SK-N-SH (cell line): ENCODE measurements at regions not wholly inside any gene's neighbourhood (a gene's known extent, or its start where the extent isn't known, plus 50 kb on each side); places are given as distances from the start of the nearest gene placed in this dataset.

ENCODE experiments used
- CTCF ChIA-PET: fragments of 300-600, 350-600 bp; formaldehyde crosslinking; extraction: SDS; loops from one replicate; lab custom pipeline; 2021; lab: Yijun Ruan, JAX
- POLR2A ChIA-PET: fragments of 350-600 bp; sonication (Branson Sonifier 250); formaldehyde crosslinking; extraction: SDS; loops from one replicate; lab custom pipeline; 2020; ENCODE audit warnings: antibody characterized with exemption, inconsistent platforms; lab: Yijun Ruan, JAX
- DNase-seq: peaks from one replicate; pipeline ENCODE4 v3.0.0; 2012
- H2AFZ ChIP-seq: fragments of 200-600 bp; sonication (generic); 2 replicates; pipeline ENCODE4 v1.8.1; 2016; ENCODE audit warnings: antibody characterized with exemption, mild to moderate bottlenecking, low read depth
- H3F3A ChIP-seq: fragments of 200-600 bp; sonication (generic); replicated peaks from 2 replicates; pipeline ENCODE3; 2016; ENCODE audit warnings: antibody characterized with exemption, mild to moderate bottlenecking; ENCODE audit not compliant: insufficient read depth
- H3K27ac ChIP-seq, 2 experiments: fragments of 200-500 bp in 1 of 2; fragments of 200-600 bp in 1 of 2; sonication (Bioruptor generic) in 1 of 2; sonication (generic), shearing (Covaris generic) in 1 of 2; 2 replicates each; pipeline versions ENCODE4 v1.5.1 to v1.6.1; 2014 to 2016; ENCODE audit warnings: low read depth in 2 of 2, inconsistent platforms in 1 of 2, low read length in 1 of 2, mild to moderate bottlenecking in 1 of 2, mixed read lengths in 1 of 2
- H3K27me3 ChIP-seq: fragments of 200-600 bp; sonication (generic), shearing (Covaris generic); 2 replicates; pipeline ENCODE4 v1.6.1; 2016; ENCODE audit warnings: mixed run types; ENCODE audit not compliant: insufficient read depth
- H3K36me3 ChIP-seq, 2 experiments: fragments of 200-500 bp in 1 of 2; fragments of 200-600 bp in 1 of 2; sonication (Bioruptor generic) in 1 of 2; sonication (generic) in 1 of 2; replicated peaks in 1 of 2; 2 replicates each; pipeline versions ENCODE3 to v1.5.1; 2014 to 2016; ENCODE audit warnings: low read length in 1 of 2, mild to moderate bottlenecking in 1 of 2; ENCODE audit not compliant: insufficient read depth in 2 of 2, control insufficient read depth in 1 of 2
- H3K4me1 ChIP-seq, 2 experiments: fragments of 200-500 bp in 1 of 2; fragments of 200-600 bp in 1 of 2; sonication (Bioruptor generic) in 1 of 2; sonication (generic), shearing (Covaris generic) in 1 of 2; 2 replicates each; pipeline versions ENCODE4 v1.5.1 to v1.6.1; 2014 to 2016; ENCODE audit warnings: low read depth in 1 of 2, low read length in 1 of 2, mixed run types in 1 of 2; ENCODE audit not compliant: insufficient read depth in 2 of 2, control insufficient read depth in 1 of 2
- H3K4me2 ChIP-seq: fragments of 200-600 bp; sonication (generic), shearing (Covaris generic); 2 replicates; pipeline ENCODE4 v1.6.1; 2017; ENCODE audit warnings: mixed run types
- H3K4me3 ChIP-seq, 2 experiments: fragments of 200-500 bp in 1 of 2; fragments of 200-600 bp in 1 of 2; sonication (Bioruptor generic) in 1 of 2; sonication (generic), shearing (Covaris generic) in 1 of 2; 2 replicates each; pipeline versions ENCODE4 v1.5.1 to v1.8.1; 2014 to 2016; ENCODE audit warnings: low read depth in 2 of 2, inconsistent platforms in 1 of 2, low read length in 1 of 2, mild to moderate bottlenecking in 1 of 2, mixed read lengths in 1 of 2, moderate library complexity in 1 of 2
- H3K79me2 ChIP-seq: fragments of 200-600 bp; sonication (generic); 2 replicates; pipeline ENCODE4 v1.8.1; 2017; ENCODE audit warnings: mild to moderate bottlenecking; ENCODE audit not compliant: insufficient read depth
- H3K9ac ChIP-seq: fragments of 200-600 bp; sonication (generic); 2 replicates; pipeline ENCODE4 v1.6.1; 2017; ENCODE audit warnings: mixed run types
- H3K9me2 ChIP-seq: fragments of 200-600 bp; sonication (generic); 2 replicates; pipeline ENCODE4 v1.6.1; 2017; ENCODE audit warnings: mixed run types
- H3K9me3 ChIP-seq: fragments of 200-600 bp; sonication (generic); 2 replicates; pipeline ENCODE4 v1.6.1; 2017; ENCODE audit warnings: mixed run types, mild to moderate bottlenecking, moderate library complexity
- H4K20me1 ChIP-seq: fragments of 200-600 bp; sonication (generic); 2 replicates; pipeline ENCODE4 v1.6.1; 2017; ENCODE audit warnings: mild to moderate bottlenecking, mixed run types; ENCODE audit not compliant: insufficient read depth
- CHD2 ChIP-seq: fragments of 150-350 bp; IDR thresholded peaks from 2 replicates; pipeline ENCODE4 v1.6.1; 2018; ENCODE audit warnings: low read length; ENCODE audit not compliant: partially characterized antibody
- ELF1 ChIP-seq: IDR thresholded peaks from 2 replicates; pipeline ENCODE4 v1.4.0; 2012
- EP300 ChIP-seq, 2 experiments: IDR thresholded peaks; 2 replicates each; pipeline versions ENCODE4 v1.4.0 to v1.6.1; 2012; ENCODE audit warnings: borderline replicate concordance in 1 of 2, low read depth in 1 of 2, low read length in 1 of 2
- FOXJ3 ChIP-seq: sonication (generic); formaldehyde crosslinking; IDR thresholded peaks from 2 replicates; pipeline ENCODE4 v1.5.1; 2020; ENCODE audit warnings: mild to moderate bottlenecking, missing genetic modification reagents
- GATA2 ChIP-seq: sonication (generic); formaldehyde crosslinking; IDR thresholded peaks from 2 replicates; pipeline ENCODE4 v1.5.0; 2020; ENCODE audit warnings: mild to moderate bottlenecking, missing genetic modification reagents
- IRF3 ChIP-seq: fragments of 150-350 bp; IDR thresholded peaks from 2 replicates; pipeline ENCODE4 v1.6.1; 2016; ENCODE audit warnings: mild to moderate bottlenecking, low read depth, low read length
- JUND ChIP-seq: IDR thresholded peaks from 2 replicates; pipeline ENCODE4 v1.4.0; 2012
- MXI1 ChIP-seq: IDR thresholded peaks from 2 replicates; pipeline ENCODE4 v1.6.1; 2012; ENCODE audit warnings: mild to moderate bottlenecking, low read depth, low read length, improper control_type of control experiment
- NFIC ChIP-seq: IDR thresholded peaks from 2 replicates; pipeline ENCODE4 v1.4.0; 2012; ENCODE audit warnings: borderline replicate concordance
- RAD21 ChIP-seq: IDR thresholded peaks from 2 replicates; pipeline ENCODE4 v1.6.1; 2012; ENCODE audit warnings: mild to moderate bottlenecking, low read length
- RCOR1 ChIP-seq: fragments of 150-350 bp; IDR thresholded peaks from 2 replicates; pipeline ENCODE4 v1.6.1; 2017; ENCODE audit warnings: antibody characterized with exemption, low read length
- RXRA ChIP-seq: IDR thresholded peaks from 2 replicates; pipeline ENCODE4 v1.4.0; 2012; ENCODE audit warnings: low read depth, mild to moderate bottlenecking, borderline replicate concordance
- SIN3A ChIP-seq: IDR thresholded peaks from 2 replicates; pipeline ENCODE4 v1.6.1; 2012; ENCODE audit warnings: low read depth, mild to moderate bottlenecking, low read length, moderate library complexity, borderline replicate concordance
- SMC3 ChIP-seq: IDR thresholded peaks from 2 replicates; pipeline ENCODE4 v1.6.1; 2012; ENCODE audit warnings: low read depth, low read length, improper control_type of control experiment
- YY1 ChIP-seq: IDR thresholded peaks from 2 replicates; pipeline ENCODE4 v1.4.0; 2012; ENCODE audit warnings: low read depth, mild to moderate bottlenecking
- ZBTB33 ChIP-seq: IDR thresholded peaks from 2 replicates; pipeline ENCODE4 v1.4.0; 2012; ENCODE audit warnings: low read depth, borderline replicate concordance
- WGBS: methylation state at CpG from one replicate; pipeline ENCODE4 v1.1.6; 2017; ENCODE audit warnings: low lambda C conversion rate; 5-methylcytosine and 5-hydroxymethylcytosine counted together

- Histone ChIP-seq H3F3A (peaks cover 3% of the 10 kb centered on the region), H3K4me1 (no peaks in the 10 kb centered on the region)
- TF ChIP-seq NFIC (no peak), MXI1 (no peak), RCOR1 (no peak), ZBTB33 (no peak), RAD21 (no peak), JUND (no peak), EP300 (IDR thresholded peaks at IDR 0.05; ENCODE audit: borderline replicate concordance in 1 of 2, low read depth in 1 of 2, low read length in 1 of 2) (no peak), YY1 (no peak), GATA2 (CRISPR knock-in tag) (no peak), SIN3A (no peak), IRF3 (no peak), FOXJ3 (CRISPR knock-in tag) (no peak), RXRA (no peak), SMC3 (no peak), CHD2 (no peak)
- TF ChIP-seq, all 33 proteins: peak for 0
- Histone ChIP-seq H2AFZ (no peak overlapping the region), H3K27me3 (no peaks in the 10 kb centered on the region), H3K9me2 (no peaks in the 10 kb centered on the region), H3K9me3 (no peaks in the 10 kb centered on the region), H3K9ac (no peak overlapping the region), H3K4me3 (no peak overlapping the region), H3K4me2 (no peak overlapping the region), H4K20me1 (no peaks in the 10 kb centered on the region), H3K36me3 (no peaks in the 10 kb centered on the region), H3K79me2 (no peaks in the 10 kb centered on the region), H3K27ac (no peak overlapping the region)
- ChIA-PET POLR2A (no interaction called here), CTCF (no interaction called here)
- 6% methylated on average over 4 of the region's 4 CpGs for WGBS
- DNase-seq: no peak
Observed at GRCh38 chr5:19143935-19144334, 844.1 kb downstream of the CDH18 start.

GRCh38 chr5:19169426-19169825, 818.6 kb downstream of the CDH18 start:
- Histone ChIP-seq H3K27me3 (no peaks in the 10 kb centered on the region), H3K4me3 (no peak overlapping the region), H3K79me2 (no peaks in the 10 kb centered on the region), H4K20me1 (no peaks in the 10 kb centered on the region), H3K4me1 (no peaks in the 10 kb centered on the region), H3K4me2 (no peak overlapping the region), H3K27ac (no peak overlapping the region), H3F3A (no peaks in the 10 kb centered on the region), H2AFZ (no peak overlapping the region), H3K9me2 (no peaks in the 10 kb centered on the region), H3K9me3 (no peaks in the 10 kb centered on the region), H3K9ac (no peak overlapping the region), H3K36me3 (no peaks in the 10 kb centered on the region)
- ChIA-PET POLR2A (no interaction called here), CTCF (no interaction called here)
- no peak for TF ChIP-seq ELF1
- no peak for DNase-seq
